Astrocyte (in vitro differentiated cells and primary cell): ENCODE measurements at regions not wholly inside any gene's neighbourhood (a gene's known extent, or its start where the extent isn't known, plus 50 kb on each side); places are given as distances from the start of the nearest gene placed in this dataset.

ENCODE experiments used
- EZH2 ChIP-seq: IDR thresholded peaks from 2 replicates; pipeline ENCODE4 v1.6.1; 2012; ENCODE audit warnings: mild to moderate bottlenecking, low read length, inconsistent platforms; ENCODE audit not compliant: insufficient read depth
- TF ChIP-seq, protein P1 (sequence below): IDR thresholded peaks from 2 replicates; pipeline ENCODE4 v1.5.1; 2011; ENCODE audit warnings: low read depth, mild to moderate bottlenecking, inconsistent platforms, low read length, moderate library complexity; ENCODE audit not compliant: insufficient read depth

DNA sequence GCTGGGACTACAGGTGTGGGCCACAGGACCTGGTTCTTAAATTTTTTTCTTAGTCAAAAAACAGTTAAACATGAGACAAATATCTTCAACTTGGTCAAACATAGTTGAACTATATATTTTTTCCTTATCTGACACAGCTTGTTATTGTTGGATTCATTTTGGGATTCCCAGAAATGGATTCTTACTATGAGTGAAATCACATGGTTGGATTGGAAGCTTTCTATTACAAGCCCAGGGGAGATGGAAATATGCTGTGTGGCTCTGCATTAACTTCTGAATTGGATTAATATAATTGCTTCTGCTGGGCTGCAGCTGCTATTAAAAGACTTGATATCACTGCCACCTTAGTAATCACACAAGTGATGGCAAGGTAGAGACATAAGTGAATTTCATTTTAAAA is 126.4 kb upstream of the DUSP22 start:
- TF ChIP-seq, protein P1, sequence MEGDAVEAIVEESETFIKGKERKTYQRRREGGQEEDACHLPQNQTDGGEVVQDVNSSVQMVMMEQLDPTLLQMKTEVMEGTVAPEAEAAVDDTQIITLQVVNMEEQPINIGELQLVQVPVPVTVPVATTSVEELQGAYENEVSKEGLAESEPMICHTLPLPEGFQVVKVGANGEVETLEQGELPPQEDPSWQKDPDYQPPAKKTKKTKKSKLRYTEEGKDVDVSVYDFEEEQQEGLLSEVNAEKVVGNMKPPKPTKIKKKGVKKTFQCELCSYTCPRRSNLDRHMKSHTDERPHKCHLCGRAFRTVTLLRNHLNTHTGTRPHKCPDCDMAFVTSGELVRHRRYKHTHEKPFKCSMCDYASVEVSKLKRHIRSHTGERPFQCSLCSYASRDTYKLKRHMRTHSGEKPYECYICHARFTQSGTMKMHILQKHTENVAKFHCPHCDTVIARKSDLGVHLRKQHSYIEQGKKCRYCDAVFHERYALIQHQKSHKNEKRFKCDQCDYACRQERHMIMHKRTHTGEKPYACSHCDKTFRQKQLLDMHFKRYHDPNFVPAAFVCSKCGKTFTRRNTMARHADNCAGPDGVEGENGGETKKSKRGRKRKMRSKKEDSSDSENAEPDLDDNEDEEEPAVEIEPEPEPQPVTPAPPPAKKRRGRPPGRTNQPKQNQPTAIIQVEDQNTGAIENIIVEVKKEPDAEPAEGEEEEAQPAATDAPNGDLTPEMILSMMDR: no peak
- no peak for TF ChIP-seq EZH2
